T-helper 17 cell (primary cell): ENCODE measurements at regions not wholly inside any gene's neighbourhood (a gene's known extent, or its start where the extent isn't known, plus 50 kb on each side); places are given as distances from the start of the nearest gene placed in this dataset.

Experiments used
- ATAC-seq: fragments of 150-1000 bp; cut with Tn5 transposase; 2 replicates; pipeline ENCODE4 v1.10.0; 2021; ENCODE audit warnings: mild to moderate bottlenecking, moderate library complexity
- DNase-seq, 3 donors: peaks; one replicate each; pipeline versions ENCODE4 v3.0.0 to v3.0.0-alpha.2; 2020 to 2021
- H3K9me3 ChIP-seq: one replicate; pipeline ENCODE4 v1.7.0; 2013; ENCODE audit warnings: low read length, mild to moderate bottlenecking; ENCODE audit not compliant: control insufficient read depth, poor library complexity, severe bottlenecking
- H3K27ac Mint-ChIP-seq: one replicate; pipeline ENCODE4 v1.8.0; 2022; ENCODE audit warnings: mild to moderate bottlenecking, moderate library complexity, mixed read lengths
- H3K27me3 Mint-ChIP-seq: one replicate; pipeline ENCODE4 v1.8.0; 2022; ENCODE audit warnings: mixed read lengths
- H3K36me3 Mint-ChIP-seq: one replicate; pipeline ENCODE4 v1.8.0; 2022; ENCODE audit warnings: low read depth, mixed read lengths
- H3K4me1 Mint-ChIP-seq: one replicate; pipeline ENCODE4 v1.8.0; 2022; ENCODE audit warnings: mild to moderate bottlenecking, mixed read lengths
- H3K4me3 Mint-ChIP-seq: one replicate; pipeline ENCODE4 v1.8.0; 2022; ENCODE audit warnings: mild to moderate bottlenecking, moderate library complexity, mixed read lengths

GRCh38 chr4:18961266-18961665 lies 939.7 kb upstream of the LCORL start:
- Mint-ChIP-seq H3K4me1 (no peaks in the 10 kb centered on the region), H3K27ac (no peak overlapping the region), H3K27me3 (no peaks in the 10 kb centered on the region), H3K36me3 (no peaks in the 10 kb centered on the region), H3K4me3 (no peak overlapping the region)
- no peak for ATAC-seq
- no peak for DNase-seq
- H3K9me3 ChIP-seq, result no peaks in the 10 kb centered on the region

- no peaks in the 10 kb centered on the region for H3K36me3 Mint-ChIP-seq
- DNase-seq (no peak), ATAC-seq (no peak)
- no peaks in the 10 kb centered on the region for H3K27me3 Mint-ChIP-seq
- no peak overlapping the region for H3K4me3 Mint-ChIP-seq
- no peaks in the 10 kb centered on the region for H3K4me1 Mint-ChIP-seq
- no peaks in the 10 kb centered on the region for H3K9me3 ChIP-seq
- H3K27ac Mint-ChIP-seq, result no peak overlapping the region
Measured at GRCh38 chr4:18957716-18958115, 936.2 kb upstream of the LCORL start.

GRCh38 chr4:18954538-18954937 lies 933.0 kb upstream of the LCORL start:
- Mint-ChIP-seq H3K36me3 (no peaks in the 10 kb centered on the region), H3K27ac (no peak overlapping the region), H3K27me3 (no peaks in the 10 kb centered on the region), H3K4me3 (no peak overlapping the region), H3K4me1 (no peaks in the 10 kb centered on the region)
- H3K9me3 ChIP-seq, result no peaks in the 10 kb centered on the region
- no peak for ATAC-seq
- DNase-seq, result no peak

GRCh38 chr4:18953613-18954012 lies 932.1 kb upstream of the LCORL start:
- Mint-ChIP-seq H3K4me1 (no peaks in the 10 kb centered on the region), H3K27me3 (no peaks in the 10 kb centered on the region), H3K4me3 (no peak overlapping the region), H3K36me3 (no peaks in the 10 kb centered on the region), H3K27ac (no peak overlapping the region)
- no peaks in the 10 kb centered on the region for H3K9me3 ChIP-seq
- no peak for ATAC-seq
- no peak for DNase-seq

- no peak for ATAC-seq
- no peaks in the 10 kb centered on the region for H3K4me1 Mint-ChIP-seq
Measured at GRCh38 chr4:18945464-18945863, 923.9 kb upstream of the LCORL start.

GRCh38 chr4:18942874-18943273 lies 921.3 kb upstream of the LCORL start:
- H3K9me3 ChIP-seq, result no peaks in the 10 kb centered on the region
- ATAC-seq (no peak), DNase-seq (no peak)
- Mint-ChIP-seq H3K36me3 (no peaks in the 10 kb centered on the region), H3K27ac (no peak overlapping the region), H3K4me3 (no peak overlapping the region), H3K4me1 (no peaks in the 10 kb centered on the region), H3K27me3 (no peaks in the 10 kb centered on the region)

More at GRCh38 chr4:18945464-18945863, 923.9 kb upstream of the LCORL start:
- no peak overlapping the region for H3K27ac Mint-ChIP-seq
- no peaks in the 10 kb centered on the region for H3K9me3 ChIP-seq
- DNase-seq, result no peak
- H3K27me3 Mint-ChIP-seq, result no peaks in the 10 kb centered on the region
- no peak overlapping the region for H3K4me3 Mint-ChIP-seq
- no peaks in the 10 kb centered on the region for H3K36me3 Mint-ChIP-seq

- Mint-ChIP-seq H3K27me3 (no peaks in the 10 kb centered on the region), H3K27ac (no peak overlapping the region), H3K4me1 (no peaks in the 10 kb centered on the region), H3K4me3 (no peak overlapping the region), H3K36me3 (no peaks in the 10 kb centered on the region)
- no peak for ATAC-seq
- no peak for DNase-seq
- no peaks in the 10 kb centered on the region for H3K9me3 ChIP-seq
Measured at GRCh38 chr4:18938343-18939099, 917.0 kb upstream of the LCORL start.

- ATAC-seq (no peak), DNase-seq (no peak)
- no peak overlapping the region for H3K27ac Mint-ChIP-seq
- no peaks in the 10 kb centered on the region for H3K36me3 Mint-ChIP-seq
- no peaks in the 10 kb centered on the region for H3K9me3 ChIP-seq
- no peak overlapping the region for H3K4me3 Mint-ChIP-seq
- H3K4me1 Mint-ChIP-seq, result no peaks in the 10 kb centered on the region
- H3K27me3 Mint-ChIP-seq, result no peaks in the 10 kb centered on the region
Measured at GRCh38 chr4:18937746-18938145, 916.2 kb upstream of the LCORL start.

GRCh38 chr4:18937080-18937479 lies 915.5 kb upstream of the LCORL start:
- no peaks in the 10 kb centered on the region for H3K36me3 Mint-ChIP-seq
- H3K4me3 Mint-ChIP-seq, result no peak overlapping the region
- no peaks in the 10 kb centered on the region for H3K4me1 Mint-ChIP-seq
- H3K27me3 Mint-ChIP-seq, result no peaks in the 10 kb centered on the region
- DNase-seq (no peak), ATAC-seq (no peak)
- H3K9me3 ChIP-seq, result no peaks in the 10 kb centered on the region
- no peak overlapping the region for H3K27ac Mint-ChIP-seq

- no peak overlapping the region for H3K27ac Mint-ChIP-seq
- no peak overlapping the region for H3K4me3 Mint-ChIP-seq
- no peaks in the 10 kb centered on the region for H3K27me3 Mint-ChIP-seq
- ATAC-seq (no peak), DNase-seq (no peak)
- H3K4me1 Mint-ChIP-seq, result no peaks in the 10 kb centered on the region
- H3K9me3 ChIP-seq, result no peaks in the 10 kb centered on the region
- H3K36me3 Mint-ChIP-seq, result no peaks in the 10 kb centered on the region
Measured at GRCh38 chr4:18935659-18936345, 914.2 kb upstream of the LCORL start.

GRCh38 chr4:18934197-18934596 lies 912.6 kb upstream of the LCORL start:
- H3K9me3 ChIP-seq, result no peaks in the 10 kb centered on the region
- DNase-seq (no peak), ATAC-seq (no peak)
- H3K4me3 Mint-ChIP-seq, result no peak overlapping the region
- H3K36me3 Mint-ChIP-seq, result no peaks in the 10 kb centered on the region
- H3K27ac Mint-ChIP-seq, result no peak overlapping the region
- H3K27me3 Mint-ChIP-seq, result no peaks in the 10 kb centered on the region
- no peaks in the 10 kb centered on the region for H3K4me1 Mint-ChIP-seq

GRCh38 chr4:18932730-18933339 lies 911.3 kb upstream of the LCORL start:
- H3K27ac Mint-ChIP-seq, result no peak overlapping the region
- H3K4me1 Mint-ChIP-seq, result no peaks in the 10 kb centered on the region
- ATAC-seq (no peak), DNase-seq (no peak)
- H3K9me3 ChIP-seq, result no peaks in the 10 kb centered on the region
- no peak overlapping the region for H3K4me3 Mint-ChIP-seq
- no peaks in the 10 kb centered on the region for H3K36me3 Mint-ChIP-seq
- no peaks in the 10 kb centered on the region for H3K27me3 Mint-ChIP-seq

GRCh38 chr4:18931643-18932377 lies 910.3 kb upstream of the LCORL start:
- ATAC-seq (no peak), DNase-seq (no peak)
- no peaks in the 10 kb centered on the region for H3K36me3 Mint-ChIP-seq
- no peak overlapping the region for H3K27ac Mint-ChIP-seq
- no peak overlapping the region for H3K4me3 Mint-ChIP-seq
- no peaks in the 10 kb centered on the region for H3K27me3 Mint-ChIP-seq
- H3K9me3 ChIP-seq, result no peaks in the 10 kb centered on the region
- no peaks in the 10 kb centered on the region for H3K4me1 Mint-ChIP-seq
